HG03025 (cell line): ENCODE measurements at regions not wholly inside any gene's neighbourhood (a gene's known extent, or its start where the extent isn't known, plus 50 kb on each side); places are given as distances from the start of the nearest gene placed in this dataset.
"Not testable (repeated sequence)": the region's sequence is repeated elsewhere in the genome, so short reads cannot be mapped to it uniquely, and the experiment has no call there.

Source experiments
- ATAC-seq: cut with Tn5 transposase; IDR thresholded peaks from one replicate; pipeline ENCODE4 v1.9.1; 2021; ENCODE audit warnings: mild to moderate bottlenecking, moderate library complexity; ENCODE audit not compliant: unreplicated experiment, low FRiP score

DNA sequence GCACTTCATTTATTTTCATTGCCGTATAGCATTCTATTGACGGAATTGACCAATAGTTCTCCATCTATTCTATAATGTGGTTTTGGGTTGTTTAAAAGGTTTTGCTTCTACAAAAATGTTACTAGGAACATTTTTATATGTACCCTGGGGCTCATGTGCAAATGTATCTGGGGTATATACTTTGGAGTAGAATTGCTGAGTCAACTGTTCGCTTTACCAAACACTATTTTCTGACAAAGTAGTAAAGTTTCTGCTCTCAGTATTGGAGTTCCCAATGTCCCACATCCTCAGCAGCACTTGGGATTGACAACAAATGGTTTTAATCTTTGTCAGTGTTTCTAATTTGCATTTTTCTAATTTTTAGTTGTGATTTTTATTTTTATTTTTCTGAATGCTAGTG is 602.6 kb downstream of the MCTP2 start:
- no peak for ATAC-seq

DNA sequence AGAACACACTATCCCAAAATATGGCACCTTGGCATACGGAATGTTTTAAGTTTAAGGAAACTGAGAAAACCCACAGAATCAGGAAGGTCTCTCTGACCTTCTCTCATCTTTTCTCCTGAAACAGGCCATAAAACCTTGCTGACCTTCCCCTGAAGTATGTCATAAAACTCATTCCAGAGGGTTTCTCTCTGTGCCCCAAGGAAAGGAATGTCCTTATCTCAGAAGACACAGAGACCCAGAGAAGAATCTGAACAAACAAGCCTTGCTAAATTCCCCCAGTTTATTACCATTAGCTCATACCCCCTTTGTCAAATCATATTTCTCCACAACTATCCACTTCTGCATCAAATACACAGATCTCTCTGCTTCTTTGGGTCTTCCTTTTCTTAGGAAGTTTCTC is 603.1 kb downstream of the MCTP2 start:
- ATAC-seq = no peak

DNA sequence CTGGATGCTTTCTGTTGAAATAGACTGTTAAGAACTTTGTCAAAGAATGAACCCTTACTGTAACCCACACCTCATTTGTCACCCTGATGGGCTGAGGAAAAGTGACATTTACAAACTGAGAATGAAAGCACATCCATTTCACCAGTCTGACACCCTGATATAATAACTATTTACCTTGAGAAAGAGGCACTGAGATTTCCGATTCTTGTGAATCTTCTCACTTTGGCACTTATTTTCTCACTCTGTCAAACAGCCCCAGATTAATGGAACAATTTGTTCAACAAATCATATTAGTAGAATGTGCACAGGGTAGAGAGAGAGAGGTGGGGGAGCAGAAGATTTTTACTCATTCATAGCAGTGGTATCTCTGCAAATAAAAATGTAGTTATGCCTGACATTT is 606.9 kb downstream of the MCTP2 start:
- no peak for ATAC-seq

GRCh38 chr15:94840794-94841783 is 609.7 kb downstream of the MCTP2 start:
- no peak for ATAC-seq

DNA sequence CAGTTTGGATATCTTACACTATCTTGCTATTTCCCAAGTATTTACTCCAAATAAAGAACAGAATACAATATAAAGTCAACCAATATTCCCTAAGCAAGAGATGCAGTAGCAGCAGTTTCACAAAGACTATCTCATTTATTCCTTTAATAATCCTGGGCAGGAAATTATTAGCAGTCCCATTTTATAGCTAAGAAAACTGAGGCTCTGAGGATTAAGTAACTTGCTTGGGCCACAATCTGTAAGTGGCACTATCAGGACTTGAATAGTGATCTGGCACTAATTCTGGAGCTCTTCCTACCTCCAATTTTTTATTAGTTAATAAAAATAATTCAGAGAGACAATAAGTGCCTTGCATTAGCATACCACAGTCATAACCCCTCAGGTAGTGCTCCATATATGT is 611.7 kb downstream of the MCTP2 start:
- ATAC-seq = no peak

GRCh38 chr15:94844198-94844537 is 612.8 kb downstream of the MCTP2 start:
- no peak for ATAC-seq

- no peak for ATAC-seq
Observed at GRCh38 chr15:94844538-94845389, 613.4 kb downstream of the MCTP2 start.

GRCh38 chr15:94845390-94845716 is 614.0 kb downstream of the MCTP2 start:
- no peak for ATAC-seq

DNA sequence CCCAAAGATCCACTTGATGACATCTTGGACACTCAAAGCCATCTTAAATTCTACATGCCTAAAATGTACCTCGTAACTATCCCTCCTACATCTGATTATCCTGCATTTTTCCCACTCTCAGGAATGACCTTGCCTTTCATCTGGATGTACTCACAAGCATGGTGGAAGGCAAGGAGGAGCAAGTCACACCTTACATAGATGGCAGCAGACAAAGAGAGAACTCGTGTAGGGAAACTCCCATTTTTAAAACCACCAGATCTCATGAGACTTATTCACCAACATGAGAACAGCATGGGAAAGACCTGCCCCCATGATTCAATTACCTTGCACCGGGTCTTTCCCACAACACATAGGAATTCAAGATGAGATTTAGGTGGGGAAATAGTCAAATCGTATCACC is 616.0 kb downstream of the MCTP2 start:
- no peak for ATAC-seq

DNA sequence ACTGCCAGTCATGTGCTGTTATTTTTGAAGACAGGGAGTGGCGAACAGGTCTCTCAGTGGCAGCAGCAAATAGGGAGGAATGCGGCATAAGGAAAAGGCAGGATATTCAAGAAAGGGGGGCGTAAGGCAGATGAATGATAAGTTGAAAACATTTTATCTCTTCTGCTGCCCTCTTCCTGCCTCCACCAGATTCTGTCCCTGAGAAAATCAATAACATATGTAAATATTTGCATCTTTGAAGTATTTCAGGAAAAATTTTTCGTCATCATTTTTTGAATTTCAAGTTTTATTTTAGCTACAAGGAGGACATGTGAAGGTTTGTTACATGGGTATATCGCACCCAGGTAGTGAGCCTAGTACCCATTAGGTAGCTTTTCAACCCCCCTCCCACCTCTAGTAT is 616.7 kb downstream of the MCTP2 start:
- no peak for ATAC-seq

GRCh38 chr15:94855018-94855408 is 623.7 kb downstream of the MCTP2 start:
- no peak for ATAC-seq

GRCh38 chr15:94855409-94856266 is 624.3 kb downstream of the MCTP2 start:
- ATAC-seq = no peak

DNA sequence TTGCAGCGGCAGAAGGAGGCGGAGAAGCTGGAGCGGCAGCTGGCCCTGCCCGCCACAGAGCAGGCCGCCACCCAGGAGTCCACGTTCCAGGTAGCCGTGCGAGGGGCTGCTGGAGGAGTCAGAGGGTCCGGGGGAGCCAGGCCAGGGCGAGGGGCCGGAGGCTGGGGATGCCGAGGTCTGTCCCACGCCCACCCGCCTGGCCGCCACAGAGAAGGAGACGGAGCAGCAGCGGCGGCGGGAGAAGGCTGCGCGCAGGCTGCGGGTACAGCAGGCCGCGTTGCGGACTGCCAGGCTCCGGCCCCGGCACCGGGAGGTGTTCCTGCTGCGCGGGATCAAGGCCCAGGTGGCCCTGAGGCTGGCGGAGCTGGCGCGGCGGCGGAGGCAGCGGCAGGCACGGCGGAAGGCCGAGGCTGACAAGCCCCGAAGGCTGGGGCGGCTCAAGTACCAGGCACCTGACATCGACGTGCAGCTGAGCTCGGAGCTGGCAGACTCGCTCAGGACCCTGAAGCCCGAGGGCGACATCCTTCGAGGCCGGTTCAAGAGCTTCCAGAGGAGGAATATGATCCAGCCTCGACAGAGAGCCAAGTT is 625.0 kb downstream of the MCTP2 start:
- no peak for ATAC-seq

- no peak for ATAC-seq
Observed at GRCh38 chr15:94857466-94857865, 626.1 kb downstream of the MCTP2 start.

GRCh38 chr15:94858011-94858410 is 626.6 kb downstream of the MCTP2 start:
- no peak for ATAC-seq

DNA sequence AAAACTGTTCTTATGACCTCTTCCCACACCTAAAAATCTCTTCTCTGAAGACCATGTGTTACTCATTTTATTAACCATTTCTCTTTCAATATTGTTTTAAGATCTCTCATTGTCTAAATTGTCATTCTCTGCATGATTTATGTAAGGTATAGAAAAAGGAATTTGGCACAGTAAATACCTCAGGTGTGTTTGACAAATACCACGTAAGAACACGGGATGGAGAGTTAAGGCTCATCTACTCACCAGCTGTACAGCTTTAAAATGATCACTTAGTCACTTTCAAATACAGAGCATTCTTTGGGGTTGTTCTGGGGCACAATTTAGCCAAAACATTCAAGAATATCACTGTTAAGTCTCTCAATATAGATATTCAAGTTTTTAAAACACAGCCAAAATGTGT is 627.1 kb downstream of the MCTP2 start:
- ATAC-seq = no peak

DNA sequence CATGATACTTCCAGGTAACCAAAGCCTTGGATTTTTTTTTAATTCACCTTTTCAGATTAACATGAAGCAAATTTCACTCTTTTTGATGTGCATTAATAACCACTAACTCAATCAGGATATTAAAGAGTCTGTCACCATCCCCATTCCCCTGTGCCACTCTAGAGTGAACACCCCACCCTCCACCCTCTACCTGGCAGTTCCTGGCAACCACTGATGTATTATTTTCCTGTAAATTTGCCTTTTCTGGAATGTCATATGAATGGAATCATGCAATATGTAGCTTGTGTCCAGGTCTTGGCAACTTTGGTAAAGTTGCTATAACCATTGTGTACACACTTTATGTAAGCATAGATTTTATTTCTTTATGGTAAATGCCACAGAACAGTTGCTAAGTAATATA is 627.6 kb downstream of the MCTP2 start:
- no peak for ATAC-seq

GRCh38 chr15:94864600-94864999 is 633.2 kb downstream of the MCTP2 start:
- ATAC-seq = no peak

DNA sequence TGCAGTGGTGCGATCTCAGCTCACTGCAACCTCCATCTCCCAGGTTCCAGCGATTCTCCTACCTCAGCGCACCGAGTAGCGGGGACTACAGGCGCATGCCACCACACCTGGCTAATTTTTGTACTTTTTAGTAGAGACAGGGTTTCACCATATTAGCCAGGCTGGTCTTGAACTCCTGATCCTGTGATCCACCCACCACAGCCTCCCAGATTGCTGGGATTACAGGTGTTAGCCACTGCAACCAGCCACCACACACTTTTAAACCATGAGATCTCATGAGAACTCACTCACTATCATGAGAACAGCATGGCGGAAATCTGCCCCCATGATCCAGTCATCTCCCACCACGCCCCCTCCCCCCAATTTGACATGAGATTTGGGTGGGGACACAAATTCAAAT is 636.9 kb downstream of the MCTP2 start:
- ATAC-seq = not testable (repeated sequence)

GRCh38 chr15:94875550-94875949 is 644.2 kb downstream of the MCTP2 start:
- ATAC-seq = no peak
